ENCODE measurements at regions not wholly inside any gene's neighbourhood (a gene's known extent, or its start where the extent isn't known, plus 50 kb on each side); places are given as distances from the start of the nearest gene placed in this dataset.

- TF ChIP-seq REST (IDR thresholded peaks at IDR 0.05; ENCODE audit: insufficient read depth in 1 of 2, low read depth in 2 of 2, low read length in 2 of 2) (no peak), POLR2AphosphoS5 (IDR thresholded peaks at IDR 0.05; ENCODE audit: low read depth, low read length) (no peak), TAF1 (IDR thresholded peaks at IDR 0.05; ENCODE audit: borderline replicate concordance, insufficient read depth, low read length) (no peak), SIN3A (IDR thresholded peaks at IDR 0.05; ENCODE audit: borderline replicate concordance, insufficient read depth, low read length) (no peak), FOXP2 (optimal IDR thresholded peaks at IDR 0.05; ENCODE audit: borderline replicate concordance, extremely low read depth, extremely low read length, insufficient read depth) (no peak)
Observed at GRCh38 chr7:69395061-69395714, 203.1 kb upstream of the AUTS2 start.

All from PFSK-1 (cell line).